Erythroblast (primary cell): ENCODE measurements at regions not wholly inside any gene's neighbourhood (a gene's known extent, or its start where the extent isn't known, plus 50 kb on each side); places are given as distances from the start of the nearest gene placed in this dataset.

Experiments used
- GATA1 ChIP-seq: IDR thresholded peaks from 2 replicates; pipeline ENCODE4 v1.6.1; 2011; ENCODE audit warnings: low read depth, mild to moderate bottlenecking, control low read depth, low read length, moderate library complexity
- POLR2A ChIP-seq: IDR thresholded peaks from 2 replicates; pipeline ENCODE4 v1.6.1; 2011; ENCODE audit warnings: mild to moderate bottlenecking, low read length

GRCh38 chr12:89928467-89928866 is 219.8 kb upstream of the ATP2B1 start:
- TF ChIP-seq POLR2A (no peak), GATA1 (no peak)
